Bronchial epithelial cell (primary cell): ENCODE measurements at regions not wholly inside any gene's neighbourhood (a gene's known extent, or its start where the extent isn't known, plus 50 kb on each side); places are given as distances from the start of the nearest gene placed in this dataset.

Experiments
- DNase-seq: peaks from one replicate; pipeline ENCODE4 v3.0.0-alpha.2; 2010; ENCODE audit warnings: low read depth
- FAIRE-seq: peaks from 2 replicates; lab custom pipeline; 2011; peaks lifted over from hg19 to GRCh38; lab: Jason Lieb, UNC
- H3K27me3 ChIP-seq: 2 replicates; pipeline ENCODE4 v1.5.1; 2011; ENCODE audit warnings: low read length; ENCODE audit not compliant: control insufficient read depth, insufficient read depth
- H3K36me3 ChIP-seq: 2 replicates; pipeline ENCODE4 v1.5.1; 2011; ENCODE audit warnings: low read length; ENCODE audit not compliant: control insufficient read depth, insufficient read depth
- H3K4me3 ChIP-seq: 2 replicates; pipeline ENCODE4 v1.5.1; 2011; ENCODE audit warnings: mild to moderate bottlenecking, low read depth, low read length, control low read depth
- TF ChIP-seq, protein P1 (sequence below): IDR thresholded peaks from 2 replicates; pipeline ENCODE4 v1.5.1; 2011; ENCODE audit warnings: mild to moderate bottlenecking, moderate library complexity, low read length, control low read depth, inconsistent platforms; ENCODE audit not compliant: insufficient read depth, severe bottlenecking

DNA sequence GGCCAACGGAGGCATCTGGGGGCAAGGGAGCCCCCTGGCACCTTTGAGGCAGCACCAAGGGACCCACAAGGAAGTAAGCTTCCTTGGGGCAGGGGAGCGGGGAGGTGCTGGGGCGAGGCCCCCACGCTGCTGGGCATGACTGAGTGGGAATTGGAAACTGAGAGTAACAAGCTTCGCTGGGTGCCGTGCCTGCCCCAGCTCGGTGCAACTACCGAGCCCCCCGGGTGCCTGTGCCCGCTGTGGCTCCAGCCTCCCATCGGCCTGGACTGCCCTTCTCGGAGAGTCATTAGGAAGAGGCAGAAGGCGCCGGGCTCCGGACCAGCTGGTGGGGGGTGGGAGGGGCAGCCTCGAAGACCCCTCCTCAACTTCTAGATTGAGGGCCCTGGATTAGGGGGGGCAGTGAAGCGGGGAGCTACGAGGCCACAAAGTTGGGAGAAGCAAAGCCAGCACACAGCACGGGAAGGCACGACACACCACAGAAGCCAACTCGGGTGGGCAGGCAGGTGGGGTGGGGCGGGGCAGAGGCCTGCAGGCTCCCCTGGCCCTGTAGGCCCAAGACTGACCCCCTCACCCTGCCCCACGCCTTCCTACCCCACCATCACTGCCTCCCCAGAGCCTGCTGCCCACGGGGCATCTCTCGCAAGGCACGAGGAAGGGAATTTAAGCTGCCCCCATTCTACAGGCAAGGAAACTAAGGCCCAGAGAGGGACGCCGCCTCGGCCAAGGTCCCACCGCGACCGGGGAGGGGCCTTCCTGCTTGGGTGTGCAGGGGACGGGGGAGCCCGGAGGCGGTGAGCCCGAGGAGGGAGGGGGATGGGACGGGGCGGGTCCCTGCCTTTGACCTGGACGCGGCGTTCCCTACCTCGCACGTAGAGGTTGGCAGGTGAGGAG lies 83.2 kb downstream of the PTPRS start:
- FAIRE-seq (no peak), DNase-seq (no peak)
- Histone ChIP-seq H3K27me3 (no peaks in the 10 kb centered on the region), H3K36me3 (peaks cover 2% of the 10 kb centered on the region), H3K4me3 (no peak overlapping the region)
- TF ChIP-seq, protein P1, sequence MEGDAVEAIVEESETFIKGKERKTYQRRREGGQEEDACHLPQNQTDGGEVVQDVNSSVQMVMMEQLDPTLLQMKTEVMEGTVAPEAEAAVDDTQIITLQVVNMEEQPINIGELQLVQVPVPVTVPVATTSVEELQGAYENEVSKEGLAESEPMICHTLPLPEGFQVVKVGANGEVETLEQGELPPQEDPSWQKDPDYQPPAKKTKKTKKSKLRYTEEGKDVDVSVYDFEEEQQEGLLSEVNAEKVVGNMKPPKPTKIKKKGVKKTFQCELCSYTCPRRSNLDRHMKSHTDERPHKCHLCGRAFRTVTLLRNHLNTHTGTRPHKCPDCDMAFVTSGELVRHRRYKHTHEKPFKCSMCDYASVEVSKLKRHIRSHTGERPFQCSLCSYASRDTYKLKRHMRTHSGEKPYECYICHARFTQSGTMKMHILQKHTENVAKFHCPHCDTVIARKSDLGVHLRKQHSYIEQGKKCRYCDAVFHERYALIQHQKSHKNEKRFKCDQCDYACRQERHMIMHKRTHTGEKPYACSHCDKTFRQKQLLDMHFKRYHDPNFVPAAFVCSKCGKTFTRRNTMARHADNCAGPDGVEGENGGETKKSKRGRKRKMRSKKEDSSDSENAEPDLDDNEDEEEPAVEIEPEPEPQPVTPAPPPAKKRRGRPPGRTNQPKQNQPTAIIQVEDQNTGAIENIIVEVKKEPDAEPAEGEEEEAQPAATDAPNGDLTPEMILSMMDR, result no peak

DNA sequence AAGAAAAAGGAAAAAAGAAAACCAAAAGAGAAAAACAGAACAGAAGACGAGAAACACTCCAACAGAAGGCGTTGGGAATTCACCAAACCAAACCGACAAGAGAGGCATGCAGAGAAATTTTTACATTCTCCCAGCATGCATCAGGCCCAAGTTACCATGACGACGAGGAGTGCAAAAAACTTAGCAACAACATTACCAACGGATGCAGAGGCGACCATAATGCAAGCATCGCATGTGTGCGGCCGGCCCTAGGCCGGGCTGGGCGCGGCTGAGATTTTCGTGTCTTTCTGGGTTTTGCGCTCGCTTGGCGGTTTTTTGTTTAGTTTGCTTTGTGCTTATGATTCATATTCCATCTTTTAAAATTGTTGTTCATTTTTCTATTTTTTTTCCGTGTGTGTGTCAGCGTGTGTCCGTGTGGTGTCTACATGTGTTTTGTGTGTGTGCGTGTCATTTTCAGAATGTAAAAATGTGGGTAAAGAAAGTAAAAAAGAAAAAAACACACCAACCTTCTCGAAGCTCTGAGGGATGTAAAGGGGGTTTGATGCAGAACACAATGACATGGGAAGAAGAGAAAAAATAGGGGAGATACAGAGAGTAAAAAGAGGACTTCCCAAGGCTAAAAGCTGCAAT lies 84.9 kb downstream of the PTPRS start:
- TF ChIP-seq, protein P1, result no peak
- FAIRE-seq (no peak), DNase-seq (no peak)
- Histone ChIP-seq H3K36me3 (peaks cover 2% of the 10 kb centered on the region), H3K4me3 (no peak overlapping the region), H3K27me3 (peaks cover 2% of the 10 kb centered on the region)

DNA sequence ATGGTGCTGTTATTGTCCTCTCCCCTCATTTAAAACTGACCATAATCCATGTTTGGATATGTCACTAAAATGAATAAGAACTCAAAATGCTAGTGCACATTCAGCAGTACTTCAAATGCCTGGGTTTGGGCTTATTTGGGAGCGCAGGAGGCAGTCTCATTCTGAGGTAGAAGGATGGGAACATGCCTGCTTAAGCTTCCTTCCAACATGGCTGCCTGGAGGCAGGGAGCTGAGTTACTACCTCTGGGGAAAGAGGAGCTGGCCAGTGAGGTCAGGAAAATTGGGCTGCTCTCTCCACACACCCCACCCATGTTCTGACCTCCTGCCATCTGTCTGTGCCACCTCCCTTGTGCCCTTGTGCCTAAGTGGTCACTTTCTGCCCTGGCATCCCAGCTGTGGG lies 85.7 kb downstream of the PTPRS start:
- H3K27me3 ChIP-seq, result peaks cover 2% of the 10 kb centered on the region
- DNase-seq (no peak), FAIRE-seq (no peak)
- peaks cover 2% of the 10 kb centered on the region for H3K36me3 ChIP-seq
- TF ChIP-seq, protein P1, result no peak
- H3K4me3 ChIP-seq, result no peak overlapping the region

DNA sequence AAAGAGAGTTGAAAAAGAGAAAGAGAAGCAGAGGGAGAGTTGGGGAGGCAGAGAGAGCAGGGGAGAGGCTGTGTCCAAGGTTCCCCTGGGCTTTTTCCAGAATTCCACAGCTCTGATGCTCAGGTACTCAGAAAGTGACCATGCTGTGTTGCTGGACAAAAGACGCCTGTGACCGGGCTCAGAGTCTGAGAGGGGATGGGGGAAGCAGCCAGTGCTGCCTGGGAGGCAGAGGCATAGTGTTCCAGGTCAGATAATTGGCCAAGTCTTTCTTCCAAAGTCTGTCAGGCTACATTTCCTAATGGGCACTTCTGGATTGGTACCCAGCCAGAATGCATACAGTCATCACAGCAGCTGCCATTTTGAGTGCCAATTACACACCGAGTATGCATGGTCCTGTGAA lies 86.1 kb downstream of the PTPRS start:
- TF ChIP-seq, protein P1, result no peak
- H3K36me3 ChIP-seq, result peaks cover 2% of the 10 kb centered on the region
- FAIRE-seq (no peak), DNase-seq (no peak)
- H3K27me3 ChIP-seq, result peaks cover 2% of the 10 kb centered on the region
- H3K4me3 ChIP-seq, result no peak overlapping the region

DNA sequence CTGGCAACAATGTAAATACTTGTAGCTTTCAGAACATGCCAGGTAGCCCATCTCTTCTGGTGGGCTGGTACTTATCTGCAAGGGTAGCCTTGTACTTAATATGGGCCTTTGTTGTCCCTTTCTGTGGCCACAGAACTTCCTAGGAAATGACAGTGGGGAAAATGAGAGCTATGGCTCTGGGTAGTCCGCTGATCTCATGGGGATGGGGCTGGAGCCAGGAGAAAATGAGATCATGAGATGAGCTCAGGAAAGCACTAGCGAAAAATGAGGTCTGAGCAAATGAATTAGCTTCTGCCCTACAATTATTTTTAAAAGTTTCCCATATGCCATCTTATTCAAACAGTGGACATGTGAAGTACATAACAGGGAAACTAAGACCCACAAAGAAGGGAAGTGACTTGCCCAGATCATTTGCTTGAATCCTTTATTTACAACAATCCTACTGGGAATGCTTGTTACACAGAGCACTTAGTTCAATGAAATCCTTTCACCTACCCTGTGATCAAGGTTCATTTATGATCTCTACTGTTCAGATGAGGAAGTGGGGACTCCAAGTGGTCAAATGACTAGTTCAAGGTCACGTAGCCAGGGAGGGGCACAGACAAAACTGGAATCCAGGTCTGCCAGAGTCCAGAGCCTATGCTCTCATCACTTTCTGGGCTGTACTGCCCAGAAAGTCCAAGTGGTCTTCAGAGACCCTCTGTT lies 87.1 kb downstream of the PTPRS start:
- no peak overlapping the region for H3K4me3 ChIP-seq
- DNase-seq (no peak), FAIRE-seq (no peak)
- H3K27me3 ChIP-seq, result peaks cover 2% of the 10 kb centered on the region
- H3K36me3 ChIP-seq, result peaks cover 2% of the 10 kb centered on the region
- TF ChIP-seq, protein P1, result no peak
